A549 (cell line): ENCODE measurements at regions not wholly inside any gene's neighbourhood (a gene's known extent, or its start where the extent isn't known, plus 50 kb on each side); places are given as distances from the start of the nearest gene placed in this dataset.

Source experiments
- ATAC-seq, 2 experiments: fragments of 200-7000 bp in 1 of 2; fragments of >200 bp in 1 of 2; cut with Nextera tagmentation in 1 of 2; cut with Tn5 transposase in 1 of 2; 3 replicates each; pipeline versions ENCODE4 v1.8.0 to v1.9.1; 2018 to 2020; ENCODE audit warnings: mild to moderate bottlenecking in 1 of 2, moderate library complexity in 1 of 2
- CTCF ChIA-PET: fragments of 300-600 bp; sonication (Branson Sonifier 250); formaldehyde crosslinking; extraction: SDS; loops from one replicate; lab custom pipeline; 2021; ENCODE audit warnings: antibody characterized with exemption, inconsistent platforms; lab: Yijun Ruan, JAX
- POLR2A ChIA-PET: fragments of 350-600 bp; formaldehyde crosslinking; extraction: SDS; loops from one replicate; lab custom pipeline; 2021; ENCODE audit warnings: antibody characterized with exemption, inconsistent platforms; lab: Yijun Ruan, JAX
- DNase-seq, 2 experiments: peaks; one replicate each; pipeline versions ENCODE4 v3.0.0 to v3.0.0-alpha.2; 2011 to 2016; ENCODE audit warnings: low read depth in 1 of 2, low spot score in 1 of 2
- FAIRE-seq: peaks from 2 replicates; lab custom pipeline; 2011; peaks lifted over from hg19 to GRCh38; lab: Jason Lieb, UNC
- H3K27ac ChIP-seq, 2 experiments: fragments of >200 bp; sonication (Bioruptor Twin); formaldehyde crosslinking; 3 replicates each; pipeline ENCODE4 v1.5.1; 2016 to 2017
- H3K4me1 ChIP-seq: fragments of >200 bp; sonication (Bioruptor Twin); formaldehyde crosslinking; 3 replicates; pipeline ENCODE4 v1.6.1; 2016
- H3K4me2 ChIP-seq: fragments of >200 bp; sonication (Bioruptor Twin); formaldehyde crosslinking; 3 replicates; pipeline ENCODE4 v1.6.1; 2016
- H3K4me3 ChIP-seq: fragments of >200 bp; sonication (Bioruptor Twin); formaldehyde crosslinking; 3 replicates; pipeline ENCODE4 v1.5.1; 2016
- H3K9me3 ChIP-seq: fragments of >200 bp; sonication (Bioruptor Twin); formaldehyde crosslinking; 3 replicates; pipeline ENCODE4 v1.6.1; 2016
- CBX2 ChIP-seq: fragments of 200-600 bp; sonication (generic); IDR thresholded peaks from 2 replicates; pipeline ENCODE4 v1.6.1; 2016; ENCODE audit warnings: low read depth, mild to moderate bottlenecking, borderline replicate concordance
- CBX8 ChIP-seq: fragments of 200-600 bp; sonication (generic); IDR thresholded peaks from 2 replicates; pipeline ENCODE4 v1.6.1; 2016
- CHD2 ChIP-seq: fragments of 150-350 bp; IDR thresholded peaks from 2 replicates; pipeline ENCODE4 v1.6.1; 2014; ENCODE audit warnings: low read length; ENCODE audit not compliant: partially characterized antibody
- FOXS1 ChIP-seq: fragments of 250-450 bp; sonication (Bioruptor Pico); IDR thresholded peaks from 2 replicates; pipeline ENCODE4 v1.5.0; 2020; ENCODE audit warnings: mild to moderate bottlenecking, moderate library complexity
- GATA3 ChIP-seq: IDR thresholded peaks from 2 replicates; pipeline ENCODE4 v1.6.1; 2012; ENCODE audit warnings: borderline replicate concordance
- HDAC2 ChIP-seq: fragments of 200-600 bp; sonication (generic); IDR thresholded peaks from 2 replicates; pipeline ENCODE4 v1.6.1; 2016
- HEYL ChIP-seq: fragments of 250-450 bp; sonication (Bioruptor Pico); IDR thresholded peaks from 2 replicates; pipeline ENCODE4 v1.8.0; 2021; ENCODE audit warnings: mild to moderate bottlenecking, moderate library complexity
- HOXA7 ChIP-seq: fragments of 250-450 bp; sonication (Bioruptor Pico); IDR thresholded peaks from 2 replicates; pipeline ENCODE4 v1.5.0; 2020; ENCODE audit warnings: mild to moderate bottlenecking, moderate library complexity
- HOXB13 ChIP-seq: fragments of 250-450 bp; sonication (Bioruptor Pico); IDR thresholded peaks from 2 replicates; pipeline ENCODE4 v1.5.0; 2020; ENCODE audit warnings: low read depth, mild to moderate bottlenecking, moderate library complexity
- JUN ChIP-seq, 2 experiments: fragments of >200 bp; sonication (Bioruptor Twin); formaldehyde crosslinking; IDR thresholded peaks; 2 replicates in 1 of 2; 3 replicates in 1 of 2; pipeline ENCODE4 v1.6.1; 2016 to 2017
- KDM1A ChIP-seq: fragments of 200-600 bp; sonication (generic); IDR thresholded peaks from 2 replicates; pipeline ENCODE4 v1.6.1; 2016; ENCODE audit warnings: low read depth, mild to moderate bottlenecking
- MAZ ChIP-seq: fragments of 150-350 bp; IDR thresholded peaks from 2 replicates; pipeline ENCODE4 v1.6.1; 2014; ENCODE audit warnings: antibody characterized with exemption, low read depth, low read length, borderline replicate concordance
- MYC ChIP-seq: IDR thresholded peaks from 2 replicates; pipeline ENCODE4 v1.6.1; 2012; ENCODE audit warnings: mild to moderate bottlenecking, inconsistent platforms, low read length, improper control_type of control experiment, borderline replicate concordance
- NFE2L2 ChIP-seq: fragments of 150-350 bp; conservative IDR thresholded peaks from 2 replicates; pipeline ENCODE4 v1.6.1; 2014; ENCODE audit warnings: low read length
- NR3C1 ChIP-seq: fragments of >200 bp; sonication (Bioruptor Twin); formaldehyde crosslinking; IDR thresholded peaks from 3 replicates; pipeline ENCODE4 v1.6.1; 2017
- RNF2 ChIP-seq: fragments of 200-600 bp; sonication (generic); IDR thresholded peaks from 2 replicates; pipeline ENCODE4 v1.6.1; 2016; ENCODE audit warnings: low read depth, mild to moderate bottlenecking, antibody characterized with exemption, moderate library complexity, borderline replicate concordance
- SMC3 ChIP-seq: fragments of >200 bp; sonication (Bioruptor Twin); formaldehyde crosslinking; IDR thresholded peaks from 3 replicates; pipeline ENCODE4 v1.6.1; 2018; ENCODE audit warnings: inconsistent platforms
- SREBF2 ChIP-seq: fragments of 450-650 bp; IDR thresholded peaks from 2 replicates; pipeline ENCODE4 v1.6.1; 2014; ENCODE audit warnings: mild to moderate bottlenecking, moderate library complexity
- TP53 ChIP-seq: fragments of 250-450 bp; sonication (Bioruptor Pico); IDR thresholded peaks from 2 replicates; pipeline ENCODE4 v1.5.0; 2021; ENCODE audit warnings: mild to moderate bottlenecking, moderate library complexity
- ZC3H11A ChIP-seq: fragments of 450-650 bp; IDR thresholded peaks from 2 replicates; pipeline ENCODE4 v1.6.1; 2014; ENCODE audit warnings: antibody characterized with exemption, mild to moderate bottlenecking
- ZFP36 ChIP-seq: fragments of 450-650 bp; IDR thresholded peaks from 2 replicates; pipeline ENCODE4 v1.6.1; 2014; ENCODE audit warnings: borderline replicate concordance; ENCODE audit not compliant: partially characterized antibody
- ZSCAN20 ChIP-seq: fragments of 250-450 bp; sonication (Bioruptor Pico); IDR thresholded peaks from 2 replicates; pipeline ENCODE4 v1.8.0; 2022; ENCODE audit warnings: mild to moderate bottlenecking, moderate library complexity
- WGBS: methylation state at CpG from one replicate; pipeline ENCODE4 v1.1.6; 2017; ENCODE audit errors: missing lambda C conversion rate; 5-methylcytosine and 5-hydroxymethylcytosine counted together
- TF ChIP-seq, protein P1 (sequence below): IDR thresholded peaks from 2 replicates; pipeline ENCODE4 v1.6.1; 2012; ENCODE audit warnings: low read depth, borderline replicate concordance
- TF ChIP-seq, protein P2 (sequence below): IDR thresholded peaks from 2 replicates; pipeline ENCODE4 v1.6.1; 2012
- TF ChIP-seq, protein P3 (sequence below): fragments of 250-450 bp; sonication (Bioruptor Pico); IDR thresholded peaks from 2 replicates; pipeline ENCODE4 v1.5.0; 2020; ENCODE audit warnings: low read depth, mild to moderate bottlenecking, moderate library complexity
- TF ChIP-seq, protein P4 (sequence below): fragments of >200 bp; sonication (Bioruptor Twin); formaldehyde crosslinking; IDR thresholded peaks from 2 replicates; pipeline ENCODE4 v1.6.1; 2016
- TF ChIP-seq, protein P5 (sequence below): fragments of >200 bp; sonication (Bioruptor Twin); formaldehyde crosslinking; IDR thresholded peaks from 3 replicates; pipeline ENCODE4 v1.6.1; 2016

DNA sequence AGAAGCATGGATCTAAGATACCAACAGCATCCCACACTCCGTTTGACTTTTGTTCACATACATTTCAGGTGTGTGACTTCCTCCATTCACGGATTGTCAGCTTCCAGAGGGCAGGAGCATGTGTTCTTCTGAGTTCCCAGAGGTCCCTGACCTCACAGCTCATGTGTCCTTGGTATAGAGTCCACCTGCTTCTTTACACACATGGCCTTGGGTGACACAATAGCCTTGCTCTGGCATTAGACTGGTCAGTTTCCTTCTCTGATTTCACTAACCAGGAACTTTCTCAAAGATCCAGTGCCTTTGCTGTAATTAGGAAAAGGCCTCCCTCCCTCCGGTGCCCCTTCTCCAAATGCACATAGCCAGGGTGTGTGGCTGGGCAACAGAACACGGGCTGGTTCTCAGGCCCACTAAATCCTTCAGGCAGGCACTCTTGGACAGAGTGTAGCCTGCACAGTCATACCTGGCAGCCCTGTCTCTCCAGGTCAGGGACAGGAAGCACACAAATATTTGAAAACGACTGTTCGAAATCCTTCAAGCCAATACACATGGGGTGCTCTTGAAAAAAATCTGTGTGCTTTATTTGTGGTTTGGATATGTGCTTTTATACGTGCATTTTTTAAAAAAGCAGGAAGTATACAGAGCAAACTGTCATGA, 81.1 kb downstream of the TRIM42 start:
- no peak overlapping the region for H3K4me3 ChIP-seq
- H3K9me3 ChIP-seq: no peaks in the 10 kb centered on the region
- TF ChIP-seq, protein P1, sequence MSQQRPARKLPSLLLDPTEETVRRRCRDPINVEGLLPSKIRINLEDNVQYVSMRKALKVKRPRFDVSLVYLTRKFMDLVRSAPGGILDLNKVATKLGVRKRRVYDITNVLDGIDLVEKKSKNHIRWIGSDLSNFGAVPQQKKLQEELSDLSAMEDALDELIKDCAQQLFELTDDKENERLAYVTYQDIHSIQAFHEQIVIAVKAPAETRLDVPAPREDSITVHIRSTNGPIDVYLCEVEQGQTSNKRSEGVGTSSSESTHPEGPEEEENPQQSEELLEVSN: no peak
- TF ChIP-seq NR3C1 (no peak), TP53 (CRISPR knock-in tag) (no peak), FOXS1 (CRISPR knock-in tag) (no peak), HOXB13 (CRISPR knock-in tag) (no peak), CBX8 (no peak), HOXA7 (CRISPR knock-in tag) (no peak), MAZ (no peak), NFE2L2 (no peak), SMC3 (no peak), ZSCAN20 (CRISPR knock-in tag) (no peak), HEYL (no peak), ZC3H11A (no peak), CHD2 (no peak)
- TF ChIP-seq, protein P2, sequence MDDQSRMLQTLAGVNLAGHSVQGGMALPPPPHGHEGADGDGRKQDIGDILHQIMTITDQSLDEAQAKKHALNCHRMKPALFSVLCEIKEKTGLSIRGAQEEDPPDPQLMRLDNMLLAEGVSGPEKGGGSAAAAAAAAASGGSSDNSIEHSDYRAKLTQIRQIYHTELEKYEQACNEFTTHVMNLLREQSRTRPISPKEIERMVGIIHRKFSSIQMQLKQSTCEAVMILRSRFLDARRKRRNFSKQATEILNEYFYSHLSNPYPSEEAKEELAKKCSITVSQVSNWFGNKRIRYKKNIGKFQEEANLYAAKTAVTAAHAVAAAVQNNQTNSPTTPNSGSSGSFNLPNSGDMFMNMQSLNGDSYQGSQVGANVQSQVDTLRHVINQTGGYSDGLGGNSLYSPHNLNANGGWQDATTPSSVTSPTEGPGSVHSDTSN: no peak
- TF ChIP-seq, protein P3, sequence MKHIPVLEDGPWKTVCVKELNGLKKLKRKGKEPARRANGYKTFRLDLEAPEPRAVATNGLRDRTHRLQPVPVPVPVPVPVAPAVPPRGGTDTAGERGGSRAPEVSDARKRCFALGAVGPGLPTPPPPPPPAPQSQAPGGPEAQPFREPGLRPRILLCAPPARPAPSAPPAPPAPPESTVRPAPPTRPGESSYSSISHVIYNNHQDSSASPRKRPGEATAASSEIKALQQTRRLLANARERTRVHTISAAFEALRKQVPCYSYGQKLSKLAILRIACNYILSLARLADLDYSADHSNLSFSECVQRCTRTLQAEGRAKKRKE (CRISPR knock-in tag): no peak
- no peaks in the 10 kb centered on the region for H3K4me1 ChIP-seq
- no peak for DNase-seq
- WGBS: 3% methylated on average over 7 of the region's 7 CpGs
- POLR2A ChIA-PET: no interaction called here
- H3K4me2 ChIP-seq: no peak overlapping the region
- CTCF ChIA-PET: no interaction called here
- ATAC-seq: no peak
- H3K27ac ChIP-seq: no peak overlapping the region
- FAIRE-seq: no peak

DNA sequence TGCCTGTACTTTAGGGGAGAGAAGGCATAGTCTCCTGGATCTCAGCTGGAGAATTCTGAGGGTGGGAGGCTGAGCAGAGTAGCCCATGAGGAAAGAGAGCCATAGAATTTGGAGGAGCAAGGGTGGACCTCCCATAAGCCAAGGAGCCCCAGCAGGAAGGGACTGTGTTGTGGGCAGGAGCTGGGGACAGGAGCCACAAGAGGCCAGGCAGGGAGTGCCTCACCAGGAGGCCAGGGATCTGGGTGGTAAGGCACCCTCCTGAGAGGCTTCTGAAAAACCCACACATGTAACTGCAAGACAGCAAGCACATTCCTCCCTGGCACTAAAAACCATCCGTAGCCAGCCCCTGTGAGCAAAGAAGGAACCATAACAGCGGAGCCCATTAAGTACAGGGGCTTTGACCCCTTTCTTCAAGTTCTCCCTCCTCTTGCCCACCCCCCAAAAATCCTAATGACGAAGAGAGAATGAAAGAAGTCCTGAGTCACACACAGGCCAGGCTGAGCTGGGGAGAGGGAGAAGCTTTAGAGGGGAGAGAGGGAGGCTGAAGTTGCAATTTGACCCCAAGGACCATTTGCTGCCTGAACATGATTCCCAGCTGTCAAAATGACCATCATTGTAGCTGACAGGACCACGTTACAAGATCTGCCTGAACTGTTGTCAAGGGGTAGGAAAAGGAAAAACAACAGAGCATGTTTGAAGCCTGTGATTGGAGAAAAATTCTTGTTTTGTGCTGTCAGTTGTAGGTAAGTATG, 82.6 kb downstream of the TRIM42 start:
- no peak for TF ChIP-seq MYC
- TF ChIP-seq JUN (IDR thresholded peaks at IDR 0.05): no peak
- no peak for TF ChIP-seq NR3C1
- TF ChIP-seq GATA3: no peak
- TF ChIP-seq CHD2: no peak
- TF ChIP-seq, protein P4, sequence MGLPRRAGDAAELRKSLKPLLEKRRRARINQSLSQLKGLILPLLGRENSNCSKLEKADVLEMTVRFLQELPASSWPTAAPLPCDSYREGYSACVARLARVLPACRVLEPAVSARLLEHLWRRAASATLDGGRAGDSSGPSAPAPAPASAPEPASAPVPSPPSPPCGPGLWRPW: no peak
- TF ChIP-seq, protein P1: no peak
- TF ChIP-seq SREBF2: no peak
- no peak for TF ChIP-seq CBX2
- TF ChIP-seq ZFP36: no peak
- TF ChIP-seq HOXB13 (CRISPR knock-in tag): no peak
- TF ChIP-seq, protein P5, sequence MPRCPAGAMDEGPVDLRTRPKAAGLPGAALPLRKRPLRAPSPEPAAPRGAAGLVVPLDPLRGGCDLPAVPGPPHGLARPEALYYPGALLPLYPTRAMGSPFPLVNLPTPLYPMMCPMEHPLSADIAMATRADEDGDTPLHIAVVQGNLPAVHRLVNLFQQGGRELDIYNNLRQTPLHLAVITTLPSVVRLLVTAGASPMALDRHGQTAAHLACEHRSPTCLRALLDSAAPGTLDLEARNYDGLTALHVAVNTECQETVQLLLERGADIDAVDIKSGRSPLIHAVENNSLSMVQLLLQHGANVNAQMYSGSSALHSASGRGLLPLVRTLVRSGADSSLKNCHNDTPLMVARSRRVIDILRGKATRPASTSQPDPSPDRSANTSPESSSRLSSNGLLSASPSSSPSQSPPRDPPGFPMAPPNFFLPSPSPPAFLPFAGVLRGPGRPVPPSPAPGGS: no peak
- no peak for TF ChIP-seq HDAC2
- no peak for TF ChIP-seq RNF2
- TF ChIP-seq CBX8: no peak
- TF ChIP-seq, protein P3 (CRISPR knock-in tag): no peak
- no peak for TF ChIP-seq KDM1A
- TF ChIP-seq, protein P2: no peak
- TF ChIP-seq, all 56 proteins: peak for 0
- H3K4me3 ChIP-seq: no peak overlapping the region
- DNase-seq: no peak
- FAIRE-seq: no peak
- ChIA-PET CTCF (no interaction called here), POLR2A (no interaction called here)
- H3K27ac ChIP-seq: no peak overlapping the region
- no peak overlapping the region for H3K4me2 ChIP-seq
- H3K4me1 ChIP-seq: no peaks in the 10 kb centered on the region
- WGBS: 13% methylated on average over 4 of the region's 4 CpGs
- no peaks in the 10 kb centered on the region for H3K9me3 ChIP-seq
- no peak for ATAC-seq
